ENCODE measurements at regions not wholly inside any gene's neighbourhood (a gene's known extent, or its start where the extent isn't known, plus 50 kb on each side); places are given as distances from the start of the nearest gene placed in this dataset.

DNA sequence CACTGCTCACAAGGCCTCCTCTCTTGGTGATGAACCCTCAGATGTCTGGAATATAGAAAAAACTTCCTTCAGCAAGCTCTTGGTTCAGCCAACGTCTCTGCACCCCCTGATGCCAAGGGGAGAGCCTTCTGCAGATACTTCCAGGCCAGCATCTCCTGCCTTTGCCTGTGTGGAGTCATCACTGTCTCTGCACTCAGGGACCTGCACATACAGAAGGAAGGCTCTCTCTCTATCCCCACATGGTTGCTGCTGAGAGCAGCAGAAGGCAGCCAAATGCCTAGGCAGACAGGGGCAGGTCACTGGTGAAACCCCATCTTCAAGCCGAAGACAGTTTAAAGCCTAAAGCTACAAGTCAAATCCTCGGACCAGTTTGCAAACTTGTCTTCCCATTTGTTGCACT, 137.6 kb downstream of the WDR11 start:
- Histone ChIP-seq H3K27ac (no peak overlapping the region), H3K4me3 (no peak overlapping the region), H3K36me3 (peaks cover 0 to 8% (median 0%) of the 10 kb centered on the region in 4 donors), H3K27me3 (no peaks in the 10 kb centered on the region), H3K9me3 (peaks cover 0 to 25% (median 15%) of the 10 kb centered on the region in 4 donors), H3K4me1 (no peaks in the 10 kb centered on the region)
- DNase-seq: no peak
- intact Hi-C loops (cut with DNase I; ENCODE audit: low total_unique reads): no loop called here
- TF ChIP-seq, protein P1, sequence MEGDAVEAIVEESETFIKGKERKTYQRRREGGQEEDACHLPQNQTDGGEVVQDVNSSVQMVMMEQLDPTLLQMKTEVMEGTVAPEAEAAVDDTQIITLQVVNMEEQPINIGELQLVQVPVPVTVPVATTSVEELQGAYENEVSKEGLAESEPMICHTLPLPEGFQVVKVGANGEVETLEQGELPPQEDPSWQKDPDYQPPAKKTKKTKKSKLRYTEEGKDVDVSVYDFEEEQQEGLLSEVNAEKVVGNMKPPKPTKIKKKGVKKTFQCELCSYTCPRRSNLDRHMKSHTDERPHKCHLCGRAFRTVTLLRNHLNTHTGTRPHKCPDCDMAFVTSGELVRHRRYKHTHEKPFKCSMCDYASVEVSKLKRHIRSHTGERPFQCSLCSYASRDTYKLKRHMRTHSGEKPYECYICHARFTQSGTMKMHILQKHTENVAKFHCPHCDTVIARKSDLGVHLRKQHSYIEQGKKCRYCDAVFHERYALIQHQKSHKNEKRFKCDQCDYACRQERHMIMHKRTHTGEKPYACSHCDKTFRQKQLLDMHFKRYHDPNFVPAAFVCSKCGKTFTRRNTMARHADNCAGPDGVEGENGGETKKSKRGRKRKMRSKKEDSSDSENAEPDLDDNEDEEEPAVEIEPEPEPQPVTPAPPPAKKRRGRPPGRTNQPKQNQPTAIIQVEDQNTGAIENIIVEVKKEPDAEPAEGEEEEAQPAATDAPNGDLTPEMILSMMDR (IDR thresholded peaks at IDR 0.05): no peak
- TF ChIP-seq POLR2AphosphoS5 (IDR thresholded peaks at IDR 0.05) (no peak), POLR2A (IDR thresholded peaks at IDR 0.05) (no peak), EP300 (IDR thresholded peaks at IDR 0.05) (no peak)
- WGBS, 5 donors: 82 to 94% (median 88%) methylated on average over 3 of the region's 3 CpGs

DNA sequence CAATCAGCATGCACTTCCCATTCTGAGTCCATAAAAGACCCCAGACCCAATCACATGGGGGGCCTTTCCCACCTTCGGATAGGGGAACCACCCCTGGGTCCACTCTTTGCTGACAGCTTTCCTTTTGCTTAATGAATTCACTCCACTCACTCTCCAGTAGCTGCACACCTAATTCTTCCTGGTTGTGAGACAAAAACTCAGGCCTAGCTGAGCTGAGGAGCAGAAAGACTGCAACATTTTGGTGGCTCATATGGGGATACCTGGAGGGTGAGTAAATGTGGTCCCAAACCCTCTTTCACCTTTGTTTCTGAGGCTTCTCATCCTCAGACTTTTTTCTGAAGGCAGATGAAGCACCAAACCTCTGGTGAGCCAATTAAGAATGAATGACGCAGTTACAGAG, 138.1 kb downstream of the WDR11 start:
- Histone ChIP-seq H3K9me3 (peaks cover 0 to 25% (median 15%) of the 10 kb centered on the region in 4 donors), H3K27me3 (no peaks in the 10 kb centered on the region), H3K27ac (no peak overlapping the region), H3K36me3 (peaks cover 0 to 8% (median 0%) of the 10 kb centered on the region in 4 donors), H3K4me1 (no peaks in the 10 kb centered on the region), H3K4me3 (no peak overlapping the region)
- no peak for TF ChIP-seq POLR2A (IDR thresholded peaks at IDR 0.05)
- TF ChIP-seq, protein P1 (IDR thresholded peaks at IDR 0.05): no peak
- TF ChIP-seq POLR2AphosphoS5 (IDR thresholded peaks at IDR 0.05): no peak
- TF ChIP-seq EP300 (IDR thresholded peaks at IDR 0.05): no peak
- intact Hi-C loops (cut with DNase I; ENCODE audit: low total_unique reads): no loop called here
- DNase-seq: no peak
- WGBS, 5 donors: 89 to 98% (median 93%) methylated on average over 2 of the region's 2 CpGs

DNA sequence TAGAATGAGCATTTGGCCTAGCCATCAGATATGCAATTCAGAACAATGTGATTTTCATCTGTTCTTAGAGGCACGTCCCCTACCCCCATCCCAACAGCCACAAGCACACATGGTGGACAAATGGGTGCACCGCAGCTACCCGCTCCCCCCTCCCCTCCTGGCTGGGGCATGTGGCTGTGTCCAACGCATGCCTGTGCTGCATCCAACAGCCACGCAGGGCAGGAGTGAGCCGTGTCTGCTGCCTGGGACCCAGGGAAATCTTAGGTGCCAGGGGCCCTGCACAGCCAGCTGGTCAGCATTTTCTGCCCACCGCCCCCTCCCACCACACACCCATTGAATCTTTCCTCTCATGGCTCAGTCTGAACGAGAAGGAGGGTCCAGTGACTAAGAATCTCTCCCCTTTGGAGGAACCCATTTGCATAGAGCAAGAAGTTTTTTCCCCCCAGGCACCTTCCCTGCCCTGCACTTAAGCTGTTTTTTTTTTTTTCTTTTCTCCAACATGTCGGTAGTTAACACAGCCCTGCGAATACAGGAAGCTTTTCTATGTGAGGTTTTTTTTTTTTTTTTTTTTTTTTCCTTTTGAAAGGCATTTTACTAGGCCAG, 138.9 kb downstream of the WDR11 start:
- Histone ChIP-seq H3K27ac (no peak overlapping the region), H3K4me1 (no peaks in the 10 kb centered on the region), H3K27me3 (no peaks in the 10 kb centered on the region), H3K4me3 (no peak overlapping the region), H3K9me3 (peaks cover 0 to 25% (median 15%) of the 10 kb centered on the region in 4 donors), H3K36me3 (peaks cover 0 to 8% (median 0%) of the 10 kb centered on the region in 4 donors)
- WGBS, 5 donors: 91 to 95% (median 92%) methylated on average over 10 of the region's 10 CpGs
- DNase-seq: no peak
- intact Hi-C loops (cut with DNase I; ENCODE audit: low total_unique reads): no loop called here
- TF ChIP-seq EP300 (IDR thresholded peaks at IDR 0.05): no peak
- TF ChIP-seq POLR2A (IDR thresholded peaks at IDR 0.05): no peak
- TF ChIP-seq, protein P1 (IDR thresholded peaks at IDR 0.05): no peak
- no peak for TF ChIP-seq POLR2AphosphoS5 (IDR thresholded peaks at IDR 0.05)

DNA sequence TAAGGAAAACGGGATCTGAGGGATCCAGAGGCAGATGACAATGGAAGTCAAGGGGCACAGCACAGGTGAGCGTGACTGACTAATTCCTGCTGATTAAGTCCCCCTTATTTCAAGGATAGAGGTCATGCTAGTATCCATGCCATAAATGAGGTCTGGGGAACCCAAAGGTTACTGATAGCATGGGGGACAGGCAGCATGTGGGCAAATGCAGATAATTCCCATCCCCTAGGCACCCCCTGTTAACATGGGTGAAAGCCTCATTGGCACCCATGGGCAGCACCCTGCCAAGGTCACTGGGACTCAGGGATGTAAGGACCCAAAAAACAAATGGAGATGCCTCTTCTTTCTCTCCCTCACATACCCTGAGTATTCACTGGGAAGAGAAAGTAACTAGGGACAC, 139.7 kb downstream of the WDR11 start:
- no peak for DNase-seq
- H3K36me3 ChIP-seq: peaks cover 0 to 8% (median 0%) of the 10 kb centered on the region in 4 donors
- 63 to 95% (median 90%) methylated on average over 2 of the region's 2 CpGs for WGBS, 5 donors
- no peak overlapping the region for H3K4me3 ChIP-seq
- no peaks in the 10 kb centered on the region for H3K27me3 ChIP-seq
- intact Hi-C loops (cut with DNase I; ENCODE audit: low total_unique reads): no loop called here
- H3K4me1 ChIP-seq: no peaks in the 10 kb centered on the region
- H3K27ac ChIP-seq: no peak overlapping the region
- peaks cover 0 to 25% (median 15%) of the 10 kb centered on the region in 4 donors for H3K9me3 ChIP-seq
- TF ChIP-seq, protein P1 (IDR thresholded peaks at IDR 0.05): no peak
- TF ChIP-seq EP300 (IDR thresholded peaks at IDR 0.05) (no peak), POLR2A (IDR thresholded peaks at IDR 0.05) (no peak), POLR2AphosphoS5 (IDR thresholded peaks at IDR 0.05) (no peak)

Measured in stomach (tissue), 8 donors.